ENCODE measurements at regions not wholly inside any gene's neighbourhood (a gene's known extent, or its start where the extent isn't known, plus 50 kb on each side); places are given as distances from the start of the nearest gene placed in this dataset.

DNA sequence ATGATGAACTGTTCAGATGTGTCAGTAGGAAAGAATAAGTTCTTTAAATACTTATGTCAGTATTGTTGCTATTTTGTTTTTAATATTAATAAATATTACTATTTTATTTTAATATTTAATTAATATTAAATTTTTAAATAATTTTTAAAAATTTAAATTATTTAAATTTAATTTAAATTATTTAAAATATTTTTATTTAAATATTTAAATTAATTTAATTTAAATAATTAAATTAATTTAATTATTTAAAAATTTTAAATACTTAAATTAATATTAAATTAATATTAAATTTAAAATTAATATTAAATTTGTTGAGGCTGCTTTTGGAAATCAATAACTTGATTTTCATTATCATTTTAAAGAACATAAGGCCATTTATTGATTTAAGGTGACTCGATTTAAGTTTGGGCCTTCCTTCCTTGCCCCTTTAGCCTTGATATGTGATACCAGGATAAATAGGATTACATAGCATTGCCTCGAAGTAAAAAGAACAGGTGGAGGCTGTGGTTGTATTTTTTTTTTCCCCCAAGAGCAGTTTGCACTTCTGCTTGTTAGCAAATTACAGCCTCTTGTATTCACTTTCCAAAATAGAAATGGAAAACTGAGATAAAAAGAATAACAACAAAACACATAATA is 915.2 kb downstream of the TTLL7 start:
- DNase-seq (ENCODE audit: low read depth) = no peak
- TF ChIP-seq, protein P1, sequence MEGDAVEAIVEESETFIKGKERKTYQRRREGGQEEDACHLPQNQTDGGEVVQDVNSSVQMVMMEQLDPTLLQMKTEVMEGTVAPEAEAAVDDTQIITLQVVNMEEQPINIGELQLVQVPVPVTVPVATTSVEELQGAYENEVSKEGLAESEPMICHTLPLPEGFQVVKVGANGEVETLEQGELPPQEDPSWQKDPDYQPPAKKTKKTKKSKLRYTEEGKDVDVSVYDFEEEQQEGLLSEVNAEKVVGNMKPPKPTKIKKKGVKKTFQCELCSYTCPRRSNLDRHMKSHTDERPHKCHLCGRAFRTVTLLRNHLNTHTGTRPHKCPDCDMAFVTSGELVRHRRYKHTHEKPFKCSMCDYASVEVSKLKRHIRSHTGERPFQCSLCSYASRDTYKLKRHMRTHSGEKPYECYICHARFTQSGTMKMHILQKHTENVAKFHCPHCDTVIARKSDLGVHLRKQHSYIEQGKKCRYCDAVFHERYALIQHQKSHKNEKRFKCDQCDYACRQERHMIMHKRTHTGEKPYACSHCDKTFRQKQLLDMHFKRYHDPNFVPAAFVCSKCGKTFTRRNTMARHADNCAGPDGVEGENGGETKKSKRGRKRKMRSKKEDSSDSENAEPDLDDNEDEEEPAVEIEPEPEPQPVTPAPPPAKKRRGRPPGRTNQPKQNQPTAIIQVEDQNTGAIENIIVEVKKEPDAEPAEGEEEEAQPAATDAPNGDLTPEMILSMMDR (conservative IDR thresholded peaks at IDR 0.05; ENCODE audit: low read depth, low read length) = no peak
- H3K4me3 ChIP-seq (ENCODE audit: low read depth, low read length) = no peak overlapping the region

DNA sequence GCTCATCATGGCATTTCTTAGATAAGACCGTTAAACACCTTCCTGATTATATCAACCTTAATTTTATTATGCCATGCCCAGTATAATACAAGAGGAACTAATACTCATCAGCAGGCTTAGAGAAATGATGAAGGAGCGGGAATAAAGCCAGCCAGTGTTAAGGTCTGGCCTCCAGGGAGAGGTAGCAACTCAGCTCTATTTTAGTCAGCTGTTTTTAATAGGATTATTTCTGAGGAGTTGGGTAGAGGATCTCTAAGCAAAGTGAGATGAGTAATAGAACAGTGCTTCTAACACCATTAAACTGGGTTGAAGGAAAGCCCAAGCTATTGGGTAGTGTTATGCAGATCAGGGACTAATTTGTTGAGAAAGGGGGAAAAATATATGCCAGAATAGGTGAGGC is 921.5 kb downstream of the TTLL7 start:
- DNase-seq (ENCODE audit: low read depth) = no peak
- TF ChIP-seq, protein P1 (conservative IDR thresholded peaks at IDR 0.05; ENCODE audit: low read depth, low read length) = no peak
- H3K4me3 ChIP-seq (ENCODE audit: low read depth, low read length) = no peak overlapping the region

DNA sequence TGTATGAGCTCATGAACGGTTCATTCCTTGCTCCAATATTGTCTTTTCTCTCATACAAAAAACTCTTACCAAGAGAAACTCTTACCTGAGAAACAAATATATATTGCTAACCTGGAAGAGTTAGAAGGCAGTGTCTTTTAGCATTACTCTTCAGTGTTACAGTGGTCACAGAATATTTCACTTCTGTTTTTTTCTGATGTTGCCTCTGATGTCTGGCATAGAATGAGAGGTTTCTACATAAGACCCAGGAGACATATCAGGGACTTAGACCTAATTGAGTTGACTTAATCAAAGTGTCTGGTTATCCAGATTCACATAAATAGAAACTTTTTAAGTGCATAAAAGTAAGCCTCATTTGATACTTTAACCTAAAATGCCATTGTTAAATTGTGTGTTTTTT is 923.8 kb downstream of the TTLL7 start:
- TF ChIP-seq, protein P1 (conservative IDR thresholded peaks at IDR 0.05; ENCODE audit: low read depth, low read length) = no peak
- no peak for DNase-seq (ENCODE audit: low read depth)
- no peak overlapping the region for H3K4me3 ChIP-seq (ENCODE audit: low read depth, low read length)

DNA sequence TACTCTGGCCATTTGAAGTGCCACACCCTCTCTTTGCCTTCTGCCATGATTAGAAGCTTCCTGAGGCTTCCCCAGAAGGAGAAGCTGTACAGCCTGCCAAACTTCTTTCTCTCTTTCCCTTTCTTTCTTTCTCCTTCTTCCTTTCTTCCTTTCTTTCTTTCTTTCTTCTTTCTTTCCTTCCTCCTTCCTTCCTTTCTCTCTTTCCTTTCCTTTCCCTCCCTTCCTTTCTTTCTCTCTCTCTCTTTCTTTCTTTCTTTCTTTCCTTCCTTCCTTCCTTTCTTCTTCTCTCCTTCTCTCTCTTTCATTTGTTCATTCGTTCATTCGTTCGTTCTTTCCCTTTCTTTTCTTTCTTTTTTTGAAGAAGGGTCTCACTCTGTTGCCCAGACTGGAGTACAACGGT is 931.0 kb downstream of the TTLL7 start:
- TF ChIP-seq, protein P1 (conservative IDR thresholded peaks at IDR 0.05; ENCODE audit: low read depth, low read length) = no peak
- H3K4me3 ChIP-seq (ENCODE audit: low read depth, low read length) = no peak overlapping the region
- no peak for DNase-seq (ENCODE audit: low read depth)

DNA sequence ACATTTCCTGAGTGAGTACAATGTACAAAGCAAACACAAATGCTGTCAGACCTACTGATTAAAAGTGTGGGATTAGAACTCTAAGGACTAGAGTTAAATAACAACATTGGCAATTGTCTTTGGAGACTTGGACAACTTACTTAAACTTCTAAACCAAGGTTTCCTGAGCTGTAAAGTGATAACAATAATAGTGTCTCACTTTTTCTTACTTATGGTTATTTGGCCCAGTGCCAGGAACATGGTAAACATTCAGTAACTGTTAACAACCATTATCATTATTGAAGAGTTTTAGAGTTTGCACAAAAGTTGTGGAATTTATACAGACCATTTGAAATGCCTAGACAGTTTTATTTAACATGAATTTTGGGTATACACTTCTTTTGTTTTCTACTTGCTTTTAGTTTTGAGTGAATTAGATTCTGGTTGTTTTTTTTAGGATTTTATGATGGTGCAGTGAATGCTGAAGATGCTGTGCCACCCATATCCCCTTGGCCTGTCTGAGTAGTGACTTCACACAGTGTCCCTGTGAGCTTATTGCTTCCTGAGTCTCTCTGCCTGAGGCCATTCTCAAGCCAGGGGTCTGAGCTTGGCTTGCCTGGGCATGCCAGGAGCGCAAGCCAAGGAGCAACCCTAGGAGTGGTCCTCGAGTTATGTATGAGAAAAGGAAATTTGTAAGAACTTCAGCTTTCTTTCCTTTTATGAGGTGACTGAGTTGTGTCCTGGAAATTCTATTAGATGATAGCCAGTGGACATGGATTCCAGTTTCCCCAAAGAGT is 932.8 kb downstream of the TTLL7 start:
- TF ChIP-seq, protein P1 (conservative IDR thresholded peaks at IDR 0.05; ENCODE audit: low read depth, low read length) = no peak
- DNase-seq (ENCODE audit: low read depth) = peak; percentile 6

DNA sequence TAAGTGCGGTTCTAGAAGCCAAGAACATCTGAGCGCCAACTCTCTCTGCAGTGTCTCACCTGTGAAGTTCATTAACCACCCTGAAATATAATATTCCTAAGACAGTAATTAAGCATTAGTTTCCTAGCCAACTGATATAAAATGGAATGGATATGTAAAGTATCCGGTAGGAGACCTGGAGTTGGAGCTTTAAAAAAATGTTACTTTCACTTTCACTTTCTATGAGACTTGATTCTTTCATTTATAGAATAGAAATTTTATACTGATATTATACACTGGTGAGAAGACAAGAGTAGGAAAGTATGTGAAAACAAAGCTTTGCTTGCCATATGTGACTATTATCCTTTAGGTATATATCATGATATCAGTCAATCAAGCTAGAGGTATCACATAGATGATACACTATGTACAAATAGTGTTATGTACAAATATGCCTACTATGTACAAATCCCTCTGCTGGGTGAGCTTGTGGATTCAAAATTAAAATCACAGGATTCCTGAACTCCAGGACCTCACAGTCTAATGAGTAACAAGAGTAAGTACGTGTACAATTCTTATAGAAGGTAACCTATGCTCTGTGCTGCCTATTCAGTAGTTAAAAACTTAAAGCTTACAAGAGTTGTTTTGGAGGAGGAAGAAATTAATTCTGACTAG is 934.2 kb downstream of the TTLL7 start:
- peak; percentile 16 for DNase-seq (ENCODE audit: low read depth)
- TF ChIP-seq, protein P1 (conservative IDR thresholded peaks at IDR 0.05; ENCODE audit: low read depth, low read length) = no peak
- H3K4me3 ChIP-seq (ENCODE audit: low read depth, low read length) = no peak overlapping the region

More for the DNA sequence above, 932.8 kb downstream of the TTLL7 start:
- no peak overlapping the region for H3K4me3 ChIP-seq (ENCODE audit: low read depth, low read length)
